ENCODE measurements at regions not wholly inside any gene's neighbourhood (a gene's known extent, or its start where the extent isn't known, plus 50 kb on each side); places are given as distances from the start of the nearest gene placed in this dataset.

- TF ChIP-seq CTCF (IDR thresholded peaks at IDR 0.05), result no peak
- TF ChIP-seq ZFX (IDR thresholded peaks at IDR 0.05; ENCODE audit: borderline replicate concordance), result no peak
Observed at GRCh38 chr5:133753856-133754255, 141.5 kb upstream of the FSTL4 start.
